ENCODE measurements at regions not wholly inside any gene's neighbourhood (a gene's known extent, or its start where the extent isn't known, plus 50 kb on each side); places are given as distances from the start of the nearest gene placed in this dataset.

- Histone ChIP-seq H2AFZ (ENCODE audit: low read depth, low read length, poor library complexity, severe bottlenecking) (no peak overlapping the region), H3K4me2 (ENCODE audit: low read length) (no peak overlapping the region), H3K9ac (ENCODE audit: low read length) (no peak overlapping the region), H3K4me3 (replicated peaks in 1 of 2; ENCODE audit: low read depth in 1 of 2, low read length in 2 of 2) (no peak overlapping the region), H3K9me3 (ENCODE audit: control insufficient read depth in 1 of 2, insufficient read depth in 1 of 2, low read depth in 1 of 2, low read length in 2 of 2) (no peaks in the 10 kb centered on the region), H3K9me2 (ENCODE audit: insufficient read depth) (no peaks in the 10 kb centered on the region), H3K27ac (ENCODE audit: low read depth, low read length) (no peak overlapping the region), H3K4me1 (ENCODE audit: control insufficient read depth in 1 of 2, insufficient read depth in 2 of 2, low read length in 2 of 2) (no peaks in the 10 kb centered on the region), H3K79me2 (ENCODE audit: insufficient read depth, low read length) (no peaks in the 10 kb centered on the region), H4K20me1 (ENCODE audit: insufficient read depth) (no peaks in the 10 kb centered on the region), H3K36me3 (ENCODE audit: control insufficient read depth in 1 of 2, insufficient read depth in 2 of 2, low read length in 2 of 2) (no peaks in the 10 kb centered on the region), H3K27me3 (ENCODE audit: insufficient read depth, low read length) (no peaks in the 10 kb centered on the region)
- no TSS peak for BruUV-seq (replicated peaks)
- intact Hi-C loops (cut with micrococcal nuclease), result no loop called here
- POLR2A ChIA-PET, result no interaction called here
- ATAC-seq (no peak), DNase-seq (ENCODE audit: low read depth, low spot score) (no peak)
- CTCF ChIA-PET, result no interaction called here
- RAD21 ChIA-PET (ENCODE audit: low non-redundant PET in 1 of 2, low total read pairs in 2 of 2, uncharacterized antibody in 2 of 2, unreplicated experiment in 2 of 2), result no interaction called here
- no peak for TF ChIP-seq ZNF274 (IDR thresholded peaks at IDR 0.05; ENCODE audit: low read depth, low read length)
- TF ChIP-seq, protein P1, sequence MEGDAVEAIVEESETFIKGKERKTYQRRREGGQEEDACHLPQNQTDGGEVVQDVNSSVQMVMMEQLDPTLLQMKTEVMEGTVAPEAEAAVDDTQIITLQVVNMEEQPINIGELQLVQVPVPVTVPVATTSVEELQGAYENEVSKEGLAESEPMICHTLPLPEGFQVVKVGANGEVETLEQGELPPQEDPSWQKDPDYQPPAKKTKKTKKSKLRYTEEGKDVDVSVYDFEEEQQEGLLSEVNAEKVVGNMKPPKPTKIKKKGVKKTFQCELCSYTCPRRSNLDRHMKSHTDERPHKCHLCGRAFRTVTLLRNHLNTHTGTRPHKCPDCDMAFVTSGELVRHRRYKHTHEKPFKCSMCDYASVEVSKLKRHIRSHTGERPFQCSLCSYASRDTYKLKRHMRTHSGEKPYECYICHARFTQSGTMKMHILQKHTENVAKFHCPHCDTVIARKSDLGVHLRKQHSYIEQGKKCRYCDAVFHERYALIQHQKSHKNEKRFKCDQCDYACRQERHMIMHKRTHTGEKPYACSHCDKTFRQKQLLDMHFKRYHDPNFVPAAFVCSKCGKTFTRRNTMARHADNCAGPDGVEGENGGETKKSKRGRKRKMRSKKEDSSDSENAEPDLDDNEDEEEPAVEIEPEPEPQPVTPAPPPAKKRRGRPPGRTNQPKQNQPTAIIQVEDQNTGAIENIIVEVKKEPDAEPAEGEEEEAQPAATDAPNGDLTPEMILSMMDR (IDR thresholded peaks at IDR 0.05 in 2 of 3, conservative IDR thresholded peaks at IDR 0.05 in 1 of 3; ENCODE audit: borderline replicate concordance in 1 of 3, insufficient read depth in 1 of 3, low read depth in 2 of 3, low read length in 2 of 3), result no peak
- no peak for TF ChIP-seq JUND (IDR thresholded peaks at IDR 0.05)
- TF ChIP-seq ZFX (IDR thresholded peaks at IDR 0.05), result no peak
- TF ChIP-seq EZH2 (IDR thresholded peaks at IDR 0.05), result no peak
- TF ChIP-seq ZBTB33 (IDR thresholded peaks at IDR 0.05; ENCODE audit: extremely low read depth, insufficient replicate concordance, low read length), result no peak
- no peak for TF ChIP-seq MAX (IDR thresholded peaks at IDR 0.05)
- no peak for TF ChIP-seq YY1 (IDR thresholded peaks at IDR 0.05; ENCODE audit: extremely low read depth, insufficient replicate concordance, low read depth, low read length)
- TF ChIP-seq SIN3A (IDR thresholded peaks at IDR 0.05; ENCODE audit: low read depth), result no peak
- no peak for TF ChIP-seq ATF3 (IDR thresholded peaks at IDR 0.05)
- TF ChIP-seq POLR2AphosphoS5 (IDR thresholded peaks at IDR 0.05; ENCODE audit: low read depth, low read length), result no peak
- TF ChIP-seq, protein P2, sequence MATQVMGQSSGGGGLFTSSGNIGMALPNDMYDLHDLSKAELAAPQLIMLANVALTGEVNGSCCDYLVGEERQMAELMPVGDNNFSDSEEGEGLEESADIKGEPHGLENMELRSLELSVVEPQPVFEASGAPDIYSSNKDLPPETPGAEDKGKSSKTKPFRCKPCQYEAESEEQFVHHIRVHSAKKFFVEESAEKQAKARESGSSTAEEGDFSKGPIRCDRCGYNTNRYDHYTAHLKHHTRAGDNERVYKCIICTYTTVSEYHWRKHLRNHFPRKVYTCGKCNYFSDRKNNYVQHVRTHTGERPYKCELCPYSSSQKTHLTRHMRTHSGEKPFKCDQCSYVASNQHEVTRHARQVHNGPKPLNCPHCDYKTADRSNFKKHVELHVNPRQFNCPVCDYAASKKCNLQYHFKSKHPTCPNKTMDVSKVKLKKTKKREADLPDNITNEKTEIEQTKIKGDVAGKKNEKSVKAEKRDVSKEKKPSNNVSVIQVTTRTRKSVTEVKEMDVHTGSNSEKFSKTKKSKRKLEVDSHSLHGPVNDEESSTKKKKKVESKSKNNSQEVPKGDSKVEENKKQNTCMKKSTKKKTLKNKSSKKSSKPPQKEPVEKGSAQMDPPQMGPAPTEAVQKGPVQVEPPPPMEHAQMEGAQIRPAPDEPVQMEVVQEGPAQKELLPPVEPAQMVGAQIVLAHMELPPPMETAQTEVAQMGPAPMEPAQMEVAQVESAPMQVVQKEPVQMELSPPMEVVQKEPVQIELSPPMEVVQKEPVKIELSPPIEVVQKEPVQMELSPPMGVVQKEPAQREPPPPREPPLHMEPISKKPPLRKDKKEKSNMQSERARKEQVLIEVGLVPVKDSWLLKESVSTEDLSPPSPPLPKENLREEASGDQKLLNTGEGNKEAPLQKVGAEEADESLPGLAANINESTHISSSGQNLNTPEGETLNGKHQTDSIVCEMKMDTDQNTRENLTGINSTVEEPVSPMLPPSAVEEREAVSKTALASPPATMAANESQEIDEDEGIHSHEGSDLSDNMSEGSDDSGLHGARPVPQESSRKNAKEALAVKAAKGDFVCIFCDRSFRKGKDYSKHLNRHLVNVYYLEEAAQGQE (IDR thresholded peaks at IDR 0.05; ENCODE audit: low read depth), result no peak
- TF ChIP-seq SP1 (IDR thresholded peaks at IDR 0.05; ENCODE audit: low read depth), result no peak
- TF ChIP-seq SRF (IDR thresholded peaks at IDR 0.05; ENCODE audit: low read depth), result no peak
- no peak for TF ChIP-seq TCF7L2 (IDR thresholded peaks at IDR 0.05; ENCODE audit: borderline replicate concordance, extremely low read depth, insufficient read depth, insufficient read length)
- TF ChIP-seq RAD21 (IDR thresholded peaks at IDR 0.05; ENCODE audit: low read depth), result no peak
- no peak for TF ChIP-seq ELF1 (IDR thresholded peaks at IDR 0.05; ENCODE audit: borderline replicate concordance, low read depth)
- no peak for TF ChIP-seq CEBPB (IDR thresholded peaks at IDR 0.05; ENCODE audit: low read depth)
- TF ChIP-seq EZH2phosphoT487 (IDR thresholded peaks at IDR 0.05; ENCODE audit: borderline replicate concordance), result no peak
- TF ChIP-seq POLR2A (IDR thresholded peaks at IDR 0.05; ENCODE audit: borderline replicate concordance, extremely low read depth, insufficient read depth, insufficient read length), result no peak
These were observed 89.8 kb upstream of the ITGA4 start for GRCh38 chr2:181367411-181367810.

Data from HCT116 (cell line).